Astrocyte (in vitro differentiated cells and primary cell): ENCODE measurements at regions not wholly inside any gene's neighbourhood (a gene's known extent, or its start where the extent isn't known, plus 50 kb on each side); places are given as distances from the start of the nearest gene placed in this dataset.

Source experiments
- DNase-seq: peaks from one replicate; pipeline ENCODE4 v3.0.0-alpha.2; 2010; ENCODE audit warnings: low read depth
- FAIRE-seq: peaks from 2 replicates; lab custom pipeline; 2011; peaks lifted over from hg19 to GRCh38; lab: Jason Lieb, UNC
- H2AFZ ChIP-seq: 2 replicates; pipeline ENCODE4 v1.6.0; 2012; ENCODE audit warnings: low read depth, low read length, inconsistent platforms
- H3K27ac ChIP-seq: 2 replicates; pipeline ENCODE4 v1.5.1; 2011; ENCODE audit warnings: low read depth, low read length, inconsistent platforms
- H3K27me3 ChIP-seq: 2 replicates; pipeline ENCODE4 v1.6.0; 2011; ENCODE audit warnings: low read length, inconsistent platforms; ENCODE audit not compliant: insufficient read depth
- H3K36me3 ChIP-seq: 2 replicates; pipeline ENCODE4 v1.5.1; 2011; ENCODE audit warnings: low read length, inconsistent platforms; ENCODE audit not compliant: insufficient read depth
- H3K4me1 ChIP-seq: 2 replicates; pipeline ENCODE4 v1.5.1; 2011; ENCODE audit warnings: low read length, inconsistent platforms; ENCODE audit not compliant: insufficient read depth
- H3K4me2 ChIP-seq: 2 replicates; pipeline ENCODE4 v1.6.0; 2012; ENCODE audit warnings: low read length, inconsistent platforms
- H3K4me3 ChIP-seq: 2 replicates; pipeline ENCODE4 v1.5.1; 2011; ENCODE audit warnings: low read depth, mild to moderate bottlenecking, low read length, inconsistent platforms; ENCODE audit not compliant: insufficient read depth
- H3K79me2 ChIP-seq: 2 replicates; pipeline ENCODE4 v1.6.0; 2012; ENCODE audit warnings: mild to moderate bottlenecking, low read length, inconsistent platforms; ENCODE audit not compliant: insufficient read depth
- H3K9ac ChIP-seq: 2 replicates; pipeline ENCODE4 v1.6.0; 2012; ENCODE audit warnings: mild to moderate bottlenecking, low read length, inconsistent platforms
- H3K9me3 ChIP-seq: 2 replicates; pipeline ENCODE4 v1.5.1; 2012; ENCODE audit warnings: low read depth, mild to moderate bottlenecking, low read length, inconsistent platforms; ENCODE audit not compliant: insufficient read depth
- H4K20me1 ChIP-seq: 2 replicates; pipeline ENCODE4 v1.6.0; 2012; ENCODE audit warnings: low read length, inconsistent platforms; ENCODE audit not compliant: insufficient read depth
- H3K27ac Mint-ChIP-seq: one replicate; pipeline ENCODE4 v1.8.0; 2021; ENCODE audit warnings: mild to moderate bottlenecking, mixed read lengths; ENCODE audit not compliant: unreplicated experiment
- H3K27me3 Mint-ChIP-seq: one replicate; pipeline ENCODE4 v1.8.0; 2021; ENCODE audit warnings: low read depth, mixed read lengths; ENCODE audit not compliant: unreplicated experiment
- H3K36me3 Mint-ChIP-seq: one replicate; pipeline ENCODE4 v1.8.0; 2021; ENCODE audit warnings: low read depth, mixed read lengths; ENCODE audit not compliant: unreplicated experiment
- H3K4me1 Mint-ChIP-seq: one replicate; pipeline ENCODE4 v1.8.0; 2021; ENCODE audit warnings: low read depth, mixed read lengths; ENCODE audit not compliant: unreplicated experiment
- H3K4me3 Mint-ChIP-seq: one replicate; pipeline ENCODE4 v1.8.0; 2021; ENCODE audit warnings: mild to moderate bottlenecking, moderate library complexity, mixed read lengths; ENCODE audit not compliant: unreplicated experiment
- H3K9me3 Mint-ChIP-seq: one replicate; pipeline ENCODE4 v1.8.0; 2021; ENCODE audit warnings: mild to moderate bottlenecking, mixed read lengths; ENCODE audit not compliant: unreplicated experiment
- EZH2 ChIP-seq: IDR thresholded peaks from 2 replicates; pipeline ENCODE4 v1.6.1; 2012; ENCODE audit warnings: mild to moderate bottlenecking, low read length, inconsistent platforms; ENCODE audit not compliant: insufficient read depth
- TF ChIP-seq, protein P1 (sequence below): IDR thresholded peaks from 2 replicates; pipeline ENCODE4 v1.5.1; 2011; ENCODE audit warnings: low read depth, mild to moderate bottlenecking, inconsistent platforms, low read length, moderate library complexity; ENCODE audit not compliant: insufficient read depth

DNA sequence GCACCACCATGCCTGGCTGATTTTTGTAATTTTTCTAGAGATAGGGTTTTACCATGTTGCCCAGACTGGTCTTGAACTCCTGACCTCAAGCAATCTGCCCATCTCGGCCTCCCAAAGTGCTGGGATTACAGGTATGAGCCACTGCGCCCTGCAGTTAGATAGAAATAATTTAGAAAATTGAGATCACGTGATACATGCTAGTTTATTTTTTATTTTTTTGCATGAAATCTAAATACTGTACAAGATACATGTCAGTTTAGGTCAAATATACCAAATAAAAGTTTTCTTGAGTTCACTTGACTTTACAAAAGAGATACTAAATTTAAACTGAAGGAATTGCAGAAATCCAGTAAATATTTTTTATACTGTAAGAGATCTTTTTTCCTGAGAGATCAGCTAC is 304.2 kb downstream of the YTHDC2 start:
- no peaks in the 10 kb centered on the region for H3K36me3 Mint-ChIP-seq
- Histone ChIP-seq H3K9ac (no peak overlapping the region), H3K27ac (no peak overlapping the region), H3K4me1 (no peaks in the 10 kb centered on the region), H4K20me1 (no peaks in the 10 kb centered on the region), H3K36me3 (no peaks in the 10 kb centered on the region), H3K4me3 (no peak overlapping the region), H3K79me2 (no peaks in the 10 kb centered on the region), H3K27me3 (no peaks in the 10 kb centered on the region), H3K9me3 (no peaks in the 10 kb centered on the region), H3K4me2 (no peak overlapping the region), H2AFZ (no peak overlapping the region)
- no peak overlapping the region for H3K4me3 Mint-ChIP-seq
- no peaks in the 10 kb centered on the region for H3K27me3 Mint-ChIP-seq
- H3K9me3 Mint-ChIP-seq = peaks cover 2% of the 10 kb centered on the region
- DNase-seq = no peak
- FAIRE-seq = no peak
- H3K4me1 Mint-ChIP-seq = no peaks in the 10 kb centered on the region
- H3K27ac Mint-ChIP-seq = no peak overlapping the region
- no peak for TF ChIP-seq EZH2
- TF ChIP-seq, protein P1, sequence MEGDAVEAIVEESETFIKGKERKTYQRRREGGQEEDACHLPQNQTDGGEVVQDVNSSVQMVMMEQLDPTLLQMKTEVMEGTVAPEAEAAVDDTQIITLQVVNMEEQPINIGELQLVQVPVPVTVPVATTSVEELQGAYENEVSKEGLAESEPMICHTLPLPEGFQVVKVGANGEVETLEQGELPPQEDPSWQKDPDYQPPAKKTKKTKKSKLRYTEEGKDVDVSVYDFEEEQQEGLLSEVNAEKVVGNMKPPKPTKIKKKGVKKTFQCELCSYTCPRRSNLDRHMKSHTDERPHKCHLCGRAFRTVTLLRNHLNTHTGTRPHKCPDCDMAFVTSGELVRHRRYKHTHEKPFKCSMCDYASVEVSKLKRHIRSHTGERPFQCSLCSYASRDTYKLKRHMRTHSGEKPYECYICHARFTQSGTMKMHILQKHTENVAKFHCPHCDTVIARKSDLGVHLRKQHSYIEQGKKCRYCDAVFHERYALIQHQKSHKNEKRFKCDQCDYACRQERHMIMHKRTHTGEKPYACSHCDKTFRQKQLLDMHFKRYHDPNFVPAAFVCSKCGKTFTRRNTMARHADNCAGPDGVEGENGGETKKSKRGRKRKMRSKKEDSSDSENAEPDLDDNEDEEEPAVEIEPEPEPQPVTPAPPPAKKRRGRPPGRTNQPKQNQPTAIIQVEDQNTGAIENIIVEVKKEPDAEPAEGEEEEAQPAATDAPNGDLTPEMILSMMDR = no peak

DNA sequence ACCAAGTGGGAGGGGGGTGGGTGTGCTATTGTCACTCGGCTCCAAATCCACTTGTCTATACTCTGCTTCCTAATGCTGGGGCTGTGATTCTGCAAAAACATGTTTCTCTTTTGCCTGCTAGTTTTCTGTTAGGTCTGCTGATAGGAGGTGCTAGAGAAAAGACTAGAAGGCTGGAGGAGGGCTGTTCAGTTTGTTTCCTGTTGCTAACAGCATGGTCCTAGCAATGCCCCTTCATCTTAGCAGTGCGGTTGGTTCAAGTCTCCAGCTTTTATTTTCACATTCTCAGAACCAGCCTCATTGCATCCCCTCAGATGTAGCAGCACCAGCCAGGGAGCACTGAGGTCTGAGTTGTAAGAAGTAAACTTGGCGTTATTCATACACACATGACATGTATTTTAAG is 310.2 kb downstream of the YTHDC2 start:
- Histone ChIP-seq H3K36me3 (no peaks in the 10 kb centered on the region), H2AFZ (no peak overlapping the region), H3K9me3 (no peaks in the 10 kb centered on the region), H3K4me2 (no peak overlapping the region), H3K27ac (no peak overlapping the region), H4K20me1 (no peaks in the 10 kb centered on the region), H3K9ac (no peak overlapping the region), H3K4me1 (no peaks in the 10 kb centered on the region), H3K27me3 (no peaks in the 10 kb centered on the region), H3K79me2 (no peaks in the 10 kb centered on the region), H3K4me3 (no peak overlapping the region)
- no peak for TF ChIP-seq EZH2
- TF ChIP-seq, protein P1 = no peak
- H3K36me3 Mint-ChIP-seq = no peaks in the 10 kb centered on the region
- FAIRE-seq (no peak), DNase-seq (no peak)
- H3K4me1 Mint-ChIP-seq = no peaks in the 10 kb centered on the region
- H3K27ac Mint-ChIP-seq = no peak overlapping the region
- H3K9me3 Mint-ChIP-seq = peaks cover 2% of the 10 kb centered on the region
- H3K4me3 Mint-ChIP-seq = no peak overlapping the region
- peaks cover 3% of the 10 kb centered on the region for H3K27me3 Mint-ChIP-seq

DNA sequence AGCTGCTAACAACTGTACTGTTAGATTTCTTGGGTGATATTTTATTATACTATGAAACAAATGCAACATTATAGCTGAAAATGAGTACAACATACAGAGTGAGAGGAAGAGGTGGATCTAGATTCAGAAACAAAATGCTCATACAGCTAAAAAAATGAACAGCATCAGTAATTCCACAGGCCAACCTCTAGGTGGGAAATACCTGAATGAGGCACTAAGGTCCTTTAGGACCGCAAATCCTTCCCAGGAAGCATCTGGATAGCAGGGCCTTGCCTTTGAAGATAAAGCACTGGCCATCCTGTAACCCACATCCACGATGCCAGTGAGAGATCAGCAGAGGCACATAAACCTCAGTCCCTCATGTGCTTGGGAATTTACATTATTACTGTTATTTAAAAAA is 310.8 kb downstream of the YTHDC2 start:
- no peaks in the 10 kb centered on the region for H3K4me1 ChIP-seq
- no peaks in the 10 kb centered on the region for H3K9me3 ChIP-seq
- no peak overlapping the region for H2AFZ ChIP-seq
- H3K4me3 Mint-ChIP-seq = no peak overlapping the region
- no peaks in the 10 kb centered on the region for H3K36me3 ChIP-seq
- no peak overlapping the region for H3K27ac Mint-ChIP-seq
- no peak overlapping the region for H3K27ac ChIP-seq
- no peaks in the 10 kb centered on the region for H3K36me3 Mint-ChIP-seq
- no peaks in the 10 kb centered on the region for H4K20me1 ChIP-seq
- H3K27me3 Mint-ChIP-seq = peaks cover 3% of the 10 kb centered on the region
- no peak overlapping the region for H3K4me3 ChIP-seq
- no peak overlapping the region for H3K9ac ChIP-seq
- DNase-seq (no peak), FAIRE-seq (no peak)
- H3K27me3 ChIP-seq = no peaks in the 10 kb centered on the region
- H3K4me2 ChIP-seq = no peak overlapping the region
- H3K9me3 Mint-ChIP-seq = peaks cover 2% of the 10 kb centered on the region
- TF ChIP-seq, protein P1 = no peak
- TF ChIP-seq EZH2 = no peak
- no peaks in the 10 kb centered on the region for H3K79me2 ChIP-seq
- H3K4me1 Mint-ChIP-seq = no peaks in the 10 kb centered on the region
